KG1 (cell line): ENCODE measurements at regions not wholly inside any gene's neighbourhood (a gene's known extent, or its start where the extent isn't known, plus 50 kb on each side); places are given as distances from the start of the nearest gene placed in this dataset.
A peak's percentile ranks its signal among the peaks of the same experiment; 100 is the strongest.

ENCODE experiments used
- DNase-seq: peaks from one replicate; lab custom pipeline; 2025; lab: John Stamatoyannopoulos, UW

- DNase-seq: peak; percentile 11
These were observed 337.3 kb upstream of the HS3ST1 start for GRCh38 chr4:11765849-11766453.

DNA sequence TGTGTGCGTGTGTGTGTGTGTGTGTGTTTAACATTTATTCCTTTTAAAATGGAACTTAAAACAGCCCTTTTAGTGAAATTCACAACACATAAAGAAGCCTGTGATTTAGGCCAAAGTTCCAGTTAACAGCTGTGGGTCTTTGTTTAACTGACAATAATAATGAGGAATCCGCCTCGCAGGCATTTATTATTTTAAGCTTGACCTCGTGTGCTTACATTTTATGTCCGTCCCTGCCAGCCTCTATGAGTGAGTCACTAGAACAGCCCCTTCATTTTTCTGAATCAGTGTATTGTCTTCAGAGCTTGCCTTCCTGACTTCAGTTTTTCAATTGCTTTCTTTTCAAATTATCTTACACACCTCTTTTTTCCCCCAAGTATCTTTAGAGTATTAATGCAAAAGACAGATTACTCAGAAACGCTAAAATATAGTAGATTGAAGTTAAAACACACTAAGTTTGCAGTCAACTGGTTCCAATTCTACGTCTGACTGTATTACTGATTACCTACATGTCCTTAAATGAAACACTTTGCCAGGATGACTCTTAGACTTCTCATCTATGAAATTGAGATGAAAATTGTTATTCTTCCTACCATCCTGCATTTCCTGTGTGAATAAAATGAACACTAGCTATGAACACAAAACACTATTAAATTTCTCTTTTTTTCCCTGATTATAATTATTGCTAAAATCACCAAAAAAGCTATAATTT is 319.6 kb upstream of the HS3ST1 start:
- DNase-seq: no peak

GRCh38 chr4:11746734-11747133 is 318.0 kb upstream of the HS3ST1 start:
- no peak for DNase-seq

- no peak for DNase-seq
These were observed 315.3 kb upstream of the HS3ST1 start for GRCh38 chr4:11743976-11744375.

GRCh38 chr4:11743236-11743635 is 314.5 kb upstream of the HS3ST1 start:
- DNase-seq: no peak

DNA sequence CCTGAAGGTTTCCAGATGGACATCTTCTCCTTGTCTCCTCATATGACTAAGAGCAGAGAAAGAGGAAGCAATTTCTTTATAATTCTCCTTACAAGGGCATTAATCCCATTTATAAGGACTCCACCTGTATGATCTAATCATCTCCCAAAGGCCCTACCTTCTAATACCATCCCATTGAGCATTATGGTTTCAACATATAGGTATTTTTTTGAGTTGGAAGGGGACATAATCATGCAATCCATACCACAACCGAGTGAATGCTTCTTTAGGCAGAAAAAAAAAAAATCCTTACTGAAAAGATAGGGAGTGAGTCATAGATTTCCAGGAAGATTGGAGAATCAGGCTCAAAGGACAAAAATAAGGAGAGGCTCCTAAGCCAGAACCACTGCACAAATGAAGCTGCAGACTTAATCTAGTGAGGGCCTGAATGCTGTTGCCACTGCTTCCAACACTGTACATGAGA is 312.5 kb upstream of the HS3ST1 start:
- no peak for DNase-seq

GRCh38 chr4:11739992-11740391 is 311.3 kb upstream of the HS3ST1 start:
- no peak for DNase-seq

DNA sequence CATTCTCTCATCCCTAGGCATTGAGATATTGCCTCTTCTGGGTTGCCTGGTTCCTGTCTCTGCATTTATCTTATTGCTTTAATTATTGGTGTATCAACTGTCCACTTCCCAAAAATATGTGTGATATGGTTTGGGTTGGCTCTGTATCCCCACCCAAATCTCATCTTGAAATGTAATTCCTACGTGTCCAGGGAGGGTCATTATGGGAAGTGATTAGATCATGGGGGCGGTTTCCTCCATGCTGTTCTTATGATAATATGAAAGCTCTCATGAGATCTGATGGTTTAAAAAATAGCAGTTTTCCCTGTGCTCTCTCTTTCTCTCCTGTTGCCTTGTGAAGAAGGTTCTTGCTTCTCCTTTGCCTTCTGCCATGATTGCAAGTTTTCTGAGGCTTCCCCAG is 308.3 kb upstream of the HS3ST1 start:
- DNase-seq: no peak

- no peak for DNase-seq
These were observed 307.0 kb upstream of the HS3ST1 start for GRCh38 chr4:11735651-11736050.

GRCh38 chr4:11732155-11732554 is 303.5 kb upstream of the HS3ST1 start:
- DNase-seq: no peak

- DNase-seq: no peak
These were observed 301.9 kb upstream of the HS3ST1 start for GRCh38 chr4:11730545-11730944.

- no peak for DNase-seq
These were observed 300.9 kb upstream of the HS3ST1 start for GRCh38 chr4:11729548-11729947.

DNA sequence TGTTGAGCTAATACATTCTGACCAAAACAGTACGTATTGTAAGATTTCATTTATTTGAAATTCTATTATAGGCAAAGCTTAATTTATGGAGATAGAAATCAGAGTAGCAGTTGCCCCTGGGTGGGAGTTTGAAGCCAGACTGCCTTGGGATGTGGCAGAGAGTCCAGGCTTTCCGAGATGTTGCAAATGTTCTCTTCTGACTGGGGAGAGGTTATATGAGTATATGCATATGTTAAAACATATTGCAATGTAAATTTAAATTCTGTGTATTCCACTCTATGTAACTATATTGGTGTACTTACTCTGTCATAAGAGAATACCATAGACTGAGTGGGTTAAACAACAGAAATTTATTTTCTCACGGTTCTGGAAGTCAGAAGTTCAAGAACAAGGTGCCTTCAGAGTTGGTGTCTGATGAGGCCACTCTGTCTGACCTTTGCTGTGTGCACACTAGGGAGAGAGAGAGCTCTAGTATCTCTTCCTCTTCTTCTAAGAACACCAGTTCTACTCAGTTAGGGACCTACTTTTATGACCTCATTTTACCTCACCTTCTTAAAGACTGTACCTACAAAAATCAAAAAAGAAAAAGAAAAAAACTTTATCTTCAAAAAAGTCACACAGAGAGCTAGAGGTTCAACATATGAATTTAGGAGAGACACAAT is 299.3 kb upstream of the HS3ST1 start:
- DNase-seq: no peak

GRCh38 chr4:11724731-11725130 is 296.0 kb upstream of the HS3ST1 start:
- DNase-seq: no peak

- no peak for DNase-seq
These were observed 293.5 kb upstream of the HS3ST1 start for GRCh38 chr4:11722223-11722622.

GRCh38 chr4:11720292-11720691 is 291.6 kb upstream of the HS3ST1 start:
- DNase-seq: peak; percentile 20

- DNase-seq: no peak
These were observed 291.2 kb upstream of the HS3ST1 start for GRCh38 chr4:11719879-11720278.

GRCh38 chr4:11715753-11716521 is 287.2 kb upstream of the HS3ST1 start:
- DNase-seq: no peak

DNA sequence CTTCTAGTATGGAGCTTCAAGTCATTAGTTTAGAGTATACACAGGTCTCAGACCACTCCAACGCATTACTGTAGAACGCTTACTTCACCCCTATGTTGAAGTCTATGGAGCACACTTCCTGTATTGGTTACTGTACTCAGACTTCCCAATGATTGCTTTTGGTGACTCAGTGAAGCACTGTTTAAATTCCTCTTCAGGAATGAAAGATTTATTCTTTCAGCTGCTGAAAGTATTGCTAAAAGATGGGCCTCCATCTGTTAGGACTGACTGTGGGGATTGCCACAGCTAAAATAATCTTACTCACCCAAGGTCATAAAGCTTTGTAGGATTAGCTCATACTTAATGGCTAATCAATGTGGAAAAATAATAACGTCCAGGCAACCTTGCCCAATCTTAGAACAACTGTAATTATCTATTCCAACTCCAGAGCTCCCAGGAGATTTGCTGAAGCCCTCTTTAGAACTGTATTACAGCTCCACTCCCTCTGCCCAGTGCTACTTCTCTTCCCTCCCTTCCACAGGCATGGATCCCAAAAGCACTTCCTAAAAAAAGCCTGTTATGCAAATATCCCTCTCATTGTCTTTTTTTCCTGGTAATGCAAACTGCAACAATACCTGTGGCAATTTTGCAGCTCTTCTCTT is 281.9 kb upstream of the HS3ST1 start:
- no peak for DNase-seq

DNA sequence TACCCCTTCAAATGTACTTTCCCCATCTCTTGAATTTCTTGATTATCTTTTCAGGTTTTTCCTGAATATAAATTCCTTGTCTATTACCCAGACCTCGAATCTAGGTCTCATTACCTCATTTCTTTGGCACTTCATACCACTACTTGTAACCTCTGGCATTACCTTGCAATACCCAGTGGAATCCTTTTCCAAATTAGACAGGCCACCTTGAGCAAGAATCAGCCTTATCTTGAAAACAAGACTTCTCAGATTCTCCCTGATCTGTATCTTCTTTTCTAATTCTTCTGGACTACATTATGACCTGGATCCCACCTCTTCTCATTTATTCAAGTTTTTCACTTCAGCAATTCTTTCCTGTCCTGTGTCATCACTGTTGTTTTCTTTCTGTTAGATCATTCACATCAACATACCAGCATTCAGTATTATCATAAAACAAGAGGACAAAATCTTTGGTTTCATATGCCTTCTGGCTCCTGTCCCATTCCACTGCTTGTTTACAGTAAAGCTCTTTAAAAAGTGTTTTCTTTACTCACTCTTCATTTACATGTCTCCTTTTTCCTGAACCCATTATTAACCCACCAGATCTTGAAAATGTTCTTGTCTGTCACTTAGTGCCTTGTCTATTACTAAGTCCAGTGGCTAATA is 275.6 kb upstream of the HS3ST1 start:
- no peak for DNase-seq

DNA sequence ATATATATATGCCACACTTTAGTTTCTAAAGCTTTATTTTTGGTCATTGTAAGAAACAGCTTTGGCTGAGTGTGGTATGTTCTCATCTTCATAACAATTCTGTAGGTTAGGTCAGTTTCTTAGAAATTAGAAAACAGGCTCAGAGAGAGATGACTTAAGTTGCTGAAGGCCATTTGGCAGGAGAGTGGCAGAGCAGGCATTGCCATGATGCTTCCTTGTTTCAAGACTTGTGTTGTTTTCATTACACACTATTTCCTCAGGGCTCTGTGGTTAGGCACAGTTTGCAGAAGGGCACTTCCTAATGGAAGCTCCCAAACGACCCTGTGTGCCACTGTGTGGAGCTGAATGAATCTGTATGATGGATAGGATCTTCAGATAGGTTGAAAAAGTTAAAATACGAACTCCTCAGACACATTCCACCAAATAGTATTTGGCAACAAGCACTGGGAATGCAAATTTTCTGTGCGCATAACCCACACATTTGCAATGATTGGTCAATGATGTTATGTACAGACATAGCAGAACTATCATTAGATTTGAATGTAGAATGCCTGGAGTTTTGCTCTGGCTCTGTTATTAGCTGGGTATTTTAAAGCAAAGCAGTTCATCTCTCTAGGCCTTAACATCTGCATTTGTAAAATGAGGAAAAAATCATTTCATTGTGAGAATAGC is 274.3 kb upstream of the HS3ST1 start:
- DNase-seq: no peak
